PC-9 (cell line): ENCODE measurements at regions not wholly inside any gene's neighbourhood (a gene's known extent, or its start where the extent isn't known, plus 50 kb on each side); places are given as distances from the start of the nearest gene placed in this dataset.

ENCODE experiments used
- CTCF ChIP-seq: fragments of 200-600 bp; sonication (generic); conservative IDR thresholded peaks from 2 replicates; pipeline ENCODE4 v1.6.1; 2017; ENCODE audit warnings: mixed run types, antibody characterized with exemption, mild to moderate bottlenecking, moderate library complexity
- EZH2 ChIP-seq: fragments of 200-600 bp; sonication (generic); IDR thresholded peaks from 2 replicates; pipeline ENCODE4 v1.8.0; 2017; ENCODE audit warnings: antibody characterized with exemption, low read depth

GRCh38 chr21:36541721-36542139, 61.8 kb upstream of the CLDN14 start:
- TF ChIP-seq CTCF = no peak
- TF ChIP-seq EZH2 = no peak
